ENCODE measurements at regions not wholly inside any gene's neighbourhood (a gene's known extent, or its start where the extent isn't known, plus 50 kb on each side); places are given as distances from the start of the nearest gene placed in this dataset.

GRCh38 chr13:99869830-99870229 is 101.7 kb downstream of the ZIC5 start:
- TF ChIP-seq, protein P1, sequence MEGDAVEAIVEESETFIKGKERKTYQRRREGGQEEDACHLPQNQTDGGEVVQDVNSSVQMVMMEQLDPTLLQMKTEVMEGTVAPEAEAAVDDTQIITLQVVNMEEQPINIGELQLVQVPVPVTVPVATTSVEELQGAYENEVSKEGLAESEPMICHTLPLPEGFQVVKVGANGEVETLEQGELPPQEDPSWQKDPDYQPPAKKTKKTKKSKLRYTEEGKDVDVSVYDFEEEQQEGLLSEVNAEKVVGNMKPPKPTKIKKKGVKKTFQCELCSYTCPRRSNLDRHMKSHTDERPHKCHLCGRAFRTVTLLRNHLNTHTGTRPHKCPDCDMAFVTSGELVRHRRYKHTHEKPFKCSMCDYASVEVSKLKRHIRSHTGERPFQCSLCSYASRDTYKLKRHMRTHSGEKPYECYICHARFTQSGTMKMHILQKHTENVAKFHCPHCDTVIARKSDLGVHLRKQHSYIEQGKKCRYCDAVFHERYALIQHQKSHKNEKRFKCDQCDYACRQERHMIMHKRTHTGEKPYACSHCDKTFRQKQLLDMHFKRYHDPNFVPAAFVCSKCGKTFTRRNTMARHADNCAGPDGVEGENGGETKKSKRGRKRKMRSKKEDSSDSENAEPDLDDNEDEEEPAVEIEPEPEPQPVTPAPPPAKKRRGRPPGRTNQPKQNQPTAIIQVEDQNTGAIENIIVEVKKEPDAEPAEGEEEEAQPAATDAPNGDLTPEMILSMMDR (IDR thresholded peaks at IDR 0.05) = no peak
- no peak for TF ChIP-seq POLR2A (IDR thresholded peaks at IDR 0.05)
- no peaks in the 10 kb centered on the region for H3K4me1 ChIP-seq
- H3K4me3 ChIP-seq = no peak overlapping the region
- no peak for DNase-seq
- no peaks in the 10 kb centered on the region for H3K9me3 ChIP-seq
- no peaks in the 10 kb centered on the region for H3K36me3 ChIP-seq
- no peak overlapping the region for H3K27ac ChIP-seq
- no peaks in the 10 kb centered on the region for H3K27me3 ChIP-seq

DNA sequence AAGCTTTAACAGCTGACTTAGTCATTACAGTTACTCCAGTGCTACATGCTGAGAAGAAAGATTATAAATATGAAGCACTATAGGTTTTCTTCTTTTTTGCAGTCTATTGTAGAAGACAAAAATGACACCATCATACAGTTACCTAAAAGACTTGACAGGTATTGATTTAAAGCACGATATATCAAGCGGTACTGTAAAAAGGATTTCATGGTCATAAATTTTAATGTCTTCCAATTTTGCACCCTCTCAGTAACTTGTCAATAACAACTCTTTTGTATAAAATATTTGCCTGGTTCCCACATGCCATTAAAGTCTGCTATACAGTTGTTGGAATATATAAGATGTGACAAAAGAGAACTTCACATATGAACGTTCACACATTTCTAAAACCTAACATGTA is 102.8 kb downstream of the ZIC5 start:
- Histone ChIP-seq H3K4me3 (no peak overlapping the region), H3K4me1 (no peaks in the 10 kb centered on the region), H3K27ac (no peak overlapping the region), H3K9me3 (no peaks in the 10 kb centered on the region), H3K36me3 (no peaks in the 10 kb centered on the region), H3K27me3 (no peaks in the 10 kb centered on the region)
- DNase-seq = no peak
- TF ChIP-seq POLR2A (IDR thresholded peaks at IDR 0.05) = no peak
- TF ChIP-seq, protein P1 (IDR thresholded peaks at IDR 0.05) = no peak

GRCh38 chr13:99867535-99868257 is 103.9 kb downstream of the ZIC5 start:
- no peaks in the 10 kb centered on the region for H3K9me3 ChIP-seq
- TF ChIP-seq POLR2A (IDR thresholded peaks at IDR 0.05) = no peak
- TF ChIP-seq, protein P1 (IDR thresholded peaks at IDR 0.05) = no peak

GRCh38 chr13:99866781-99867180 is 104.8 kb downstream of the ZIC5 start:
- H3K27me3 ChIP-seq = no peaks in the 10 kb centered on the region
- H3K9me3 ChIP-seq = no peaks in the 10 kb centered on the region
- TF ChIP-seq, protein P1 (IDR thresholded peaks at IDR 0.05) = no peak
- TF ChIP-seq POLR2A (IDR thresholded peaks at IDR 0.05) = no peak
- H3K4me1 ChIP-seq = no peaks in the 10 kb centered on the region
- no peak overlapping the region for H3K4me3 ChIP-seq
- no peaks in the 10 kb centered on the region for H3K36me3 ChIP-seq
- H3K27ac ChIP-seq = no peak overlapping the region
- no peak for DNase-seq

More at GRCh38 chr13:99867535-99868257, 103.9 kb downstream of the ZIC5 start:
- Histone ChIP-seq H3K4me3 (no peak overlapping the region), H3K36me3 (no peaks in the 10 kb centered on the region), H3K27ac (no peak overlapping the region), H3K4me1 (no peaks in the 10 kb centered on the region), H3K27me3 (no peaks in the 10 kb centered on the region)
- no peak for DNase-seq

- Histone ChIP-seq H3K36me3 (no peaks in the 10 kb centered on the region), H3K27ac (no peak overlapping the region), H3K9me3 (no peaks in the 10 kb centered on the region), H3K27me3 (no peaks in the 10 kb centered on the region), H3K4me3 (no peak overlapping the region), H3K4me1 (no peaks in the 10 kb centered on the region)
- TF ChIP-seq, protein P1 (IDR thresholded peaks at IDR 0.05) = no peak
- TF ChIP-seq POLR2A (IDR thresholded peaks at IDR 0.05) = no peak
- DNase-seq = no peak
Observed at GRCh38 chr13:99865420-99865930, 106.1 kb downstream of the ZIC5 start.

All from Peyer's patch (tissue), 4 donors.